ENCODE measurements at regions not wholly inside any gene's neighbourhood (a gene's known extent, or its start where the extent isn't known, plus 50 kb on each side); places are given as distances from the start of the nearest gene placed in this dataset.

- peak; percentile 88 for DNase-seq
- no peak for TF ChIP-seq CTCF (IDR thresholded peaks at IDR 0.05)
- Histone ChIP-seq H3K9me3 (no peaks in the 10 kb centered on the region), H3K27ac (peak overlapping the region; percentile 82), H3K9ac (ENCODE audit: low read depth in 2 of 2, low read length in 2 of 2) (peak overlapping the region in 1 of 2 donors; percentile 67), H3K4me1 (no peaks in the 10 kb centered on the region), H3K27me3 (no peaks in the 10 kb centered on the region), H3K4me3 (no peak overlapping the region), H3K36me3 (no peaks in the 10 kb centered on the region)
- intact Hi-C loops (cut with DNase I) = no loop called here
These were observed 50.5 kb upstream of the DST start for GRCh38 chr6:56693246-56693607.

- intact Hi-C loops (cut with DNase I) = no loop called here
These were observed 50.0 kb upstream of the DST start for GRCh38 chr6:56692523-56693245.

More at GRCh38 chr6:56692523-56693245, 50.0 kb upstream of the DST start:
- peak overlapping the region; percentile 14 for H3K4me3 ChIP-seq
- H3K36me3 ChIP-seq = no peaks in the 10 kb centered on the region
- peak overlapping the region in 1 of 2 donors; percentile 67 for H3K9ac ChIP-seq (ENCODE audit: low read depth in 2 of 2, low read length in 2 of 2)
- no peaks in the 10 kb centered on the region for H3K27me3 ChIP-seq
- H3K9me3 ChIP-seq = no peaks in the 10 kb centered on the region
- no peak for TF ChIP-seq CTCF (IDR thresholded peaks at IDR 0.05)
- H3K27ac ChIP-seq = peak overlapping the region; percentile 82
- no peak for DNase-seq
- H3K4me1 ChIP-seq = no peaks in the 10 kb centered on the region
